ENCODE measurements at regions not wholly inside any gene's neighbourhood (a gene's known extent, or its start where the extent isn't known, plus 50 kb on each side); places are given as distances from the start of the nearest gene placed in this dataset.

- no peak overlapping the region for H3K14ac ChIP-seq (replicated peaks; ENCODE audit: low read depth, low read length)
- H3K4ac ChIP-seq (ENCODE audit: low read depth, low read length): no peak overlapping the region
- intact Hi-C loops (cut with micrococcal nuclease) (no loop called here), in situ Hi-C loops (cut with MboI; ENCODE audit: low sequenced_read_pairs) (no loop called here), dilution Hi-C loops (cut with HindIII; ENCODE audit: low sequenced_read_pairs, unreplicated experiment) (no loop called here)
- DNase-seq: no peak
- H2BK20ac ChIP-seq (ENCODE audit: low read depth, low read length): no peak overlapping the region
- no peaks in the 10 kb centered on the region for H3K9me1 ChIP-seq (ENCODE audit: insufficient read depth, low read length)
- no peak overlapping the region for H2BK120ac ChIP-seq (ENCODE audit: low read depth, low read length)
- no peaks in the 10 kb centered on the region for H3K27me3 ChIP-seq (ENCODE audit: control insufficient read depth, insufficient read depth, low read length)
- ChIA-PET CTCF (no interaction called here), POLR2A (ENCODE audit: unreplicated experiment) (no interaction called here)
- H3K18ac ChIP-seq (ENCODE audit: low read depth, low read length): no peak overlapping the region
- H4K20me1 ChIP-seq (ENCODE audit: insufficient read depth, low read length): no peaks in the 10 kb centered on the region
- no peak overlapping the region for H3K27ac ChIP-seq (ENCODE audit: insufficient read depth, low read length)
- H3K9me3 ChIP-seq (ENCODE audit: control insufficient read depth, insufficient read depth, low read length): peaks cover 2% of the 10 kb centered on the region
- ATAC-seq (ENCODE audit: low read depth): no peak
- H3K4me1 ChIP-seq (ENCODE audit: control insufficient read depth, insufficient read depth, low read length): no peaks in the 10 kb centered on the region
- H3K79me1 ChIP-seq (ENCODE audit: low read depth in 1 of 2, low read length in 2 of 2): no peaks in the 10 kb centered on the region
- H3K56ac ChIP-seq (ENCODE audit: extremely low read depth, insufficient read depth, low read length): no peak overlapping the region
- H2AK9ac ChIP-seq (replicated peaks; ENCODE audit: low read depth, low read length, poor library complexity): no peak overlapping the region
- H3K4me2 ChIP-seq (ENCODE audit: low read depth, low read length): no peak overlapping the region
- no peak overlapping the region for H2BK5ac ChIP-seq (ENCODE audit: low read depth, low read length, poor library complexity, severe bottlenecking)
- H4K91ac ChIP-seq (ENCODE audit: insufficient read depth, low read depth, low read length): no peak overlapping the region
- no peak overlapping the region for H4K5ac ChIP-seq (ENCODE audit: low read depth, low read length)
- TF ChIP-seq RFX5 (IDR thresholded peaks at IDR 0.05; ENCODE audit: low read depth, low read length) (no peak), ELK1 (IDR thresholded peaks at IDR 0.05; ENCODE audit: borderline replicate concordance, low read depth, low read length) (no peak), MAFK (IDR thresholded peaks at IDR 0.05; ENCODE audit: low read depth, low read length) (no peak), SMC3 (IDR thresholded peaks at IDR 0.05; ENCODE audit: low read depth, low read length) (no peak), NFE2L2 (IDR thresholded peaks at IDR 0.05; ENCODE audit: low read depth, low read length) (no peak), MXI1 (IDR thresholded peaks at IDR 0.05; ENCODE audit: borderline replicate concordance, low read depth, low read length) (no peak)
- H2BK15ac ChIP-seq (ENCODE audit: low read depth, low read length): no peak overlapping the region
- no peak overlapping the region for H3K4me3 ChIP-seq (ENCODE audit: insufficient read depth, low read depth, low read length)
- WGBS, 2 experiments (ENCODE audit: extremely low coverage in 2 of 2, insufficient read length in 1 of 2): 57% methylated on average over 5 of the region's 6 CpGs; no CpG with 5 or more reads in 1 of the 2 experiments
- no TSS peak for BruUV-seq (replicated peaks)
- no peak overlapping the region for H2AFZ ChIP-seq (replicated peaks; ENCODE audit: low read length, poor library complexity)
- H2AK5ac ChIP-seq (ENCODE audit: low read depth, low read length): no peak overlapping the region
- no peak overlapping the region for H3K23ac ChIP-seq (ENCODE audit: low read depth, low read length)
- no peaks in the 10 kb centered on the region for H3K36me3 ChIP-seq (ENCODE audit: control insufficient read depth, insufficient read depth, low read length)
- H3K9ac ChIP-seq (ENCODE audit: low read depth, low read length): no peak overlapping the region
- no peak overlapping the region for H4K8ac ChIP-seq (ENCODE audit: low read depth in 2 of 2, low read length in 2 of 2)
Measured at GRCh38 chr3:182609575-182610156, 183.6 kb upstream of the ATP11B start.
